Endothelial cell of umbilical vein (primary cell): ENCODE measurements at regions not wholly inside any gene's neighbourhood (a gene's known extent, or its start where the extent isn't known, plus 50 kb on each side); places are given as distances from the start of the nearest gene placed in this dataset.

Experiments used
- BruUV-seq: library from RNA; stranded (reverse); fragments of 400-500 nt; replicated peaks from 2 replicates; lab custom pipeline; 2021; lab: Mats Ljungman, UMichigan
- CTCF ChIA-PET: fragments of 300-600, 350-600 bp; sonication (Branson Sonifier 250); formaldehyde crosslinking; loops from one replicate; lab custom pipeline; 2021; ENCODE audit warnings: antibody characterized with exemption, inconsistent platforms; lab: Charles Lee
- POLR2A ChIA-PET: fragments of 300-600, 350-600 bp; sonication (Branson Sonifier 250); formaldehyde crosslinking; loops from one replicate; lab custom pipeline; 2021; ENCODE audit warnings: antibody characterized with exemption, inconsistent platforms; lab: Charles Lee
- DNase-seq: peaks from one replicate; pipeline ENCODE4 v3.0.0-alpha.2; 2011; ENCODE audit warnings: low read depth, low spot score
- FAIRE-seq: peaks from 2 replicates; lab custom pipeline; 2011; peaks lifted over from hg19 to GRCh38; lab: Jason Lieb, UNC
- H2AFZ ChIP-seq: 2 replicates; pipeline ENCODE4 v1.6.0; 2012; ENCODE audit warnings: low read depth, low read length, control low read depth, inconsistent platforms
- H3K27ac ChIP-seq: 2 replicates; pipeline ENCODE4 v1.5.1; 2011; ENCODE audit warnings: low read depth, mild to moderate bottlenecking, control low read depth, low read length, moderate library complexity; ENCODE audit not compliant: insufficient read depth
- H3K27me3 ChIP-seq, 2 experiments: 2 replicates each; pipeline versions ENCODE4 v1.6.0 to v1.6.1; 2011; ENCODE audit warnings: low read length in 2 of 2, mixed read lengths in 1 of 2; ENCODE audit not compliant: control insufficient read depth in 2 of 2, insufficient read depth in 2 of 2
- H3K36me3 ChIP-seq, 2 experiments: 2 replicates in 1 of 2; 3 replicates in 1 of 2; pipeline ENCODE4 v1.5.1; 2011; ENCODE audit warnings: low read length in 2 of 2, mild to moderate bottlenecking in 1 of 2, moderate library complexity in 1 of 2; ENCODE audit not compliant: control insufficient read depth in 2 of 2, insufficient read depth in 2 of 2; ENCODE audit errors: extremely low read depth in 1 of 2
- H3K4me1 ChIP-seq: 3 replicates; pipeline ENCODE4 v1.5.1; 2011; ENCODE audit warnings: mild to moderate bottlenecking, low read length; ENCODE audit not compliant: control insufficient read depth, insufficient read depth; ENCODE audit errors: extremely low read depth
- H3K4me2 ChIP-seq: 2 replicates; pipeline ENCODE4 v1.6.1; 2011; ENCODE audit warnings: low read length, control low read depth, mixed read lengths; ENCODE audit not compliant: insufficient read depth
- H3K4me3 ChIP-seq, 3 experiments: fragments of 200-600 bp in 1 of 3; sonication (generic), shearing (Covaris generic) in 1 of 3; replicated peaks in 1 of 3; 2 replicates each; pipeline ENCODE4 v1.5.1; 2011 to 2016; ENCODE audit warnings: control low read depth in 3 of 3, low read length in 3 of 3, mild to moderate bottlenecking in 2 of 3, inconsistent platforms in 1 of 3, low read depth in 1 of 3, moderate library complexity in 1 of 3; ENCODE audit not compliant: insufficient read depth in 1 of 3
- H3K79me2 ChIP-seq: 2 replicates; pipeline ENCODE4 v1.6.0; 2012; ENCODE audit warnings: low read length, inconsistent platforms; ENCODE audit not compliant: control insufficient read depth, insufficient read depth
- H3K9ac ChIP-seq: replicated peaks from 2 replicates; pipeline ENCODE3; 2011; ENCODE audit warnings: low read length, control low read depth; ENCODE audit not compliant: insufficient read depth; ENCODE audit errors: extremely low read depth
- H3K9me1 ChIP-seq: replicated peaks from 3 replicates; pipeline ENCODE4 v1.6.0; 2011; ENCODE audit warnings: mild to moderate bottlenecking, low read length; ENCODE audit not compliant: control insufficient read depth, insufficient read depth; ENCODE audit errors: extremely low read depth
- H3K9me3 ChIP-seq: replicated peaks from 2 replicates; pipeline ENCODE4 v1.5.1; 2012; ENCODE audit warnings: low read length, inconsistent platforms; ENCODE audit not compliant: control insufficient read depth, insufficient read depth
- H4K20me1 ChIP-seq: replicated peaks from 2 replicates; pipeline ENCODE3; 2011; ENCODE audit warnings: mild to moderate bottlenecking, low read length; ENCODE audit not compliant: control insufficient read depth, insufficient read depth; ENCODE audit errors: extremely low read depth
- EZH2 ChIP-seq: IDR thresholded peaks from 2 replicates; pipeline ENCODE4 v1.6.1; 2012; ENCODE audit warnings: borderline replicate concordance, low read depth, mild to moderate bottlenecking, moderate library complexity, low read length, inconsistent platforms; ENCODE audit not compliant: severe bottlenecking
- FOS ChIP-seq: IDR thresholded peaks from 2 replicates; pipeline ENCODE4 v1.6.1; 2011; ENCODE audit warnings: mild to moderate bottlenecking, low read length, moderate library complexity, borderline replicate concordance; ENCODE audit not compliant: insufficient read depth
- JUN ChIP-seq: IDR thresholded peaks from 2 replicates; pipeline ENCODE4 v1.6.1; 2011; ENCODE audit warnings: borderline replicate concordance, low read depth; ENCODE audit not compliant: insufficient read length, insufficient read depth
- MYC ChIP-seq: IDR thresholded peaks from one replicate; pipeline ENCODE4 v1.6.1; 2011; ENCODE audit warnings: mild to moderate bottlenecking, low read depth, low read length
- POLR2A ChIP-seq: IDR thresholded peaks from 2 replicates; pipeline ENCODE4 v1.6.1; 2012; ENCODE audit warnings: low read depth, mild to moderate bottlenecking, control low read depth, low read length
- POLR2AphosphoS5 ChIP-seq: IDR thresholded peaks from 2 replicates; pipeline ENCODE4 v1.6.1; 2012; ENCODE audit warnings: low read depth, mild to moderate bottlenecking, control low read depth, low read length, moderate library complexity; ENCODE audit not compliant: insufficient read depth
- dilution Hi-C: fragments of 300-500 bp; cut with MboI; formaldehyde crosslinking; loops from one replicate; pipeline ENCODE4 v1.15.0; 2019; ENCODE audit warnings: low sequenced_read_pairs; ENCODE audit not compliant: extremely low pct_ligation_motif_present
- intact Hi-C: fragments of 100-400 bp; cut with micrococcal nuclease; formaldehyde crosslinking; loops from one replicate; pipeline ENCODE4 v1.10.0; 2022
- TF ChIP-seq, protein P1 (sequence below): IDR thresholded peaks from 2 replicates; pipeline ENCODE4 v1.6.1; 2011; ENCODE audit not compliant: insufficient read depth, insufficient read length
- TF ChIP-seq, protein P2 (sequence below), 2 donors: IDR thresholded peaks; 1 replicate in 1 of 2; 2 replicates in 1 of 2; pipeline ENCODE4 v1.5.1; 2011; ENCODE audit warnings: low read length in 2 of 2, mild to moderate bottlenecking in 2 of 2, moderate library complexity in 2 of 2, control low read depth in 1 of 2, inconsistent platforms in 1 of 2, low read depth in 1 of 2; ENCODE audit not compliant: insufficient read depth in 1 of 2; ENCODE audit errors: extremely low read depth in 1 of 2

DNA sequence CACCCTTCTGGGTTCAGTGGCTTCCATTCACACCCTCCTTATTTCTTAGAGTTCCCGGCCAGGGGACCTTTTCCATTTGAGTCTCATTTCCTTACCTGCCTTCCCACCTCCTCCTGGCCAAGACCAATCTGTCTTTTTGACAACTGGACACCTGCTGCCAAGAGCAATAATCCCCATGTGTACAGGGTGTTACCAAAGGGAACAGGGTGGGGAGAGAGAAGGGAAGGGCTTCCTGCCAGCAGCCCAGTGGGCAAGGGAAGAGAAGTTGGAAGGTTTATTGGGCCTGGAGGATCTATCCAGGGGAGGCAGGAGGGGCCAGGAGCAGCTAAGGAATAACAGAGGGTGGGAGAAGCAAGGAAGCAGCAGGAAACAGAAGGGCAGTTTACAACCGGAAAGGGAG is 346.2 kb downstream of the C12orf75 start:
- peaks cover 6% of the 10 kb centered on the region for H3K4me1 ChIP-seq
- no peaks in the 10 kb centered on the region for H4K20me1 ChIP-seq
- no peak overlapping the region for H3K4me3 ChIP-seq
- H3K27ac ChIP-seq = no peak overlapping the region
- no peak overlapping the region for H3K4me2 ChIP-seq
- no peak overlapping the region for H3K9ac ChIP-seq
- no peak for TF ChIP-seq JUN
- no peak for TF ChIP-seq MYC
- TF ChIP-seq FOS = no peak
- TF ChIP-seq, protein P1, sequence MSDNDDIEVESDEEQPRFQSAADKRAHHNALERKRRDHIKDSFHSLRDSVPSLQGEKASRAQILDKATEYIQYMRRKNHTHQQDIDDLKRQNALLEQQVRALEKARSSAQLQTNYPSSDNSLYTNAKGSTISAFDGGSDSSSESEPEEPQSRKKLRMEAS = no peak
- TF ChIP-seq POLR2AphosphoS5 = no peak
- no peak for TF ChIP-seq EZH2
- no peak for TF ChIP-seq POLR2A
- TF ChIP-seq, protein P2, sequence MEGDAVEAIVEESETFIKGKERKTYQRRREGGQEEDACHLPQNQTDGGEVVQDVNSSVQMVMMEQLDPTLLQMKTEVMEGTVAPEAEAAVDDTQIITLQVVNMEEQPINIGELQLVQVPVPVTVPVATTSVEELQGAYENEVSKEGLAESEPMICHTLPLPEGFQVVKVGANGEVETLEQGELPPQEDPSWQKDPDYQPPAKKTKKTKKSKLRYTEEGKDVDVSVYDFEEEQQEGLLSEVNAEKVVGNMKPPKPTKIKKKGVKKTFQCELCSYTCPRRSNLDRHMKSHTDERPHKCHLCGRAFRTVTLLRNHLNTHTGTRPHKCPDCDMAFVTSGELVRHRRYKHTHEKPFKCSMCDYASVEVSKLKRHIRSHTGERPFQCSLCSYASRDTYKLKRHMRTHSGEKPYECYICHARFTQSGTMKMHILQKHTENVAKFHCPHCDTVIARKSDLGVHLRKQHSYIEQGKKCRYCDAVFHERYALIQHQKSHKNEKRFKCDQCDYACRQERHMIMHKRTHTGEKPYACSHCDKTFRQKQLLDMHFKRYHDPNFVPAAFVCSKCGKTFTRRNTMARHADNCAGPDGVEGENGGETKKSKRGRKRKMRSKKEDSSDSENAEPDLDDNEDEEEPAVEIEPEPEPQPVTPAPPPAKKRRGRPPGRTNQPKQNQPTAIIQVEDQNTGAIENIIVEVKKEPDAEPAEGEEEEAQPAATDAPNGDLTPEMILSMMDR (IDR thresholded peaks at IDR 0.05; ENCODE audit: extremely low read depth in 1 of 2, insufficient read depth in 1 of 2, low read depth in 1 of 2, low read length in 2 of 2) = no peak
- intact Hi-C loops = no loop called here
- dilution Hi-C loops = no loop called here
- H3K79me2 ChIP-seq = no peaks in the 10 kb centered on the region
- DNase-seq = peak; percentile 46
- no peaks in the 10 kb centered on the region for H3K9me1 ChIP-seq
- no peaks in the 10 kb centered on the region for H3K9me3 ChIP-seq
- ChIA-PET CTCF (no interaction called here), POLR2A (no interaction called here)
- no peaks in the 10 kb centered on the region for H3K27me3 ChIP-seq
- FAIRE-seq = no peak
- H3K36me3 ChIP-seq = no peaks in the 10 kb centered on the region
- H2AFZ ChIP-seq = no peak overlapping the region
- no TSS peak for BruUV-seq
